Left ventricle myocardium inferior (tissue), 1 donor: ENCODE measurements at regions not wholly inside any gene's neighbourhood (a gene's known extent, or its start where the extent isn't known, plus 50 kb on each side); places are given as distances from the start of the nearest gene placed in this dataset.

Source experiments
- DNase-seq: peaks from one replicate; pipeline ENCODE4 v3.0.0-alpha.2; 2020
- H3K27ac ChIP-seq: fragments of 200-600 bp; replicated peaks from 2 replicates; pipeline ENCODE4 v1.8.0; 2021
- H3K27me3 ChIP-seq: fragments of 200-600 bp; 2 replicates; pipeline ENCODE4 v1.8.0; 2021; ENCODE audit warnings: low read depth
- H3K36me3 ChIP-seq: fragments of 200-600 bp; 2 replicates; pipeline ENCODE4 v1.8.0; 2021
- H3K4me1 ChIP-seq: fragments of 200-600 bp; 2 replicates; pipeline ENCODE4 v1.8.0; 2021
- H3K4me3 ChIP-seq: fragments of 200-600 bp; 2 replicates; pipeline ENCODE4 v1.8.0; 2021; ENCODE audit warnings: mild to moderate bottlenecking, moderate library complexity
- H3K9me3 ChIP-seq: fragments of 200-600 bp; replicated peaks from 2 replicates; pipeline ENCODE4 v1.8.0; 2021
- CTCF ChIP-seq: fragments of 200-600 bp; IDR thresholded peaks from 2 replicates; pipeline ENCODE4 v1.8.0; 2021; ENCODE audit warnings: antibody characterized with exemption, mild to moderate bottlenecking, borderline replicate concordance
- intact Hi-C: fragments of 100-400 bp; cut with micrococcal nuclease; formaldehyde crosslinking; loops from one replicate; pipeline ENCODE4 v1.11.0; 2022
- donor health status: DM: no; HTN: yes; CAD: no; lungs with severe emphysema.

GRCh38 chr1:25068829-25069228 is 138.8 kb upstream of the RUNX3 start:
- no peak for DNase-seq
- H3K27ac ChIP-seq: no peak overlapping the region
- no peak for TF ChIP-seq CTCF
- intact Hi-C loops: no loop called here
- peaks cover 43% of the 10 kb centered on the region for H3K27me3 ChIP-seq
- H3K4me1 ChIP-seq: peaks cover 6% of the 10 kb centered on the region
- no peak overlapping the region for H3K4me3 ChIP-seq
- H3K36me3 ChIP-seq: no peaks in the 10 kb centered on the region
- H3K9me3 ChIP-seq: no peaks in the 10 kb centered on the region

- H3K4me1 ChIP-seq: peaks cover 6% of the 10 kb centered on the region
- no peaks in the 10 kb centered on the region for H3K36me3 ChIP-seq
- H3K27ac ChIP-seq: no peak overlapping the region
- no peak for DNase-seq
- no peaks in the 10 kb centered on the region for H3K9me3 ChIP-seq
- H3K4me3 ChIP-seq: no peak overlapping the region
- intact Hi-C loops: no loop called here
- peaks cover 47% of the 10 kb centered on the region for H3K27me3 ChIP-seq
- no peak for TF ChIP-seq CTCF
These were observed 138.2 kb upstream of the RUNX3 start for GRCh38 chr1:25068316-25068715.

- no peak overlapping the region for H3K4me3 ChIP-seq
- TF ChIP-seq CTCF: no peak
- H3K4me1 ChIP-seq: peaks cover 6% of the 10 kb centered on the region
- no peaks in the 10 kb centered on the region for H3K9me3 ChIP-seq
- intact Hi-C loops: no loop called here
- DNase-seq: no peak
- peaks cover 49% of the 10 kb centered on the region for H3K27me3 ChIP-seq
- H3K27ac ChIP-seq: no peak overlapping the region
- H3K36me3 ChIP-seq: no peaks in the 10 kb centered on the region
These were observed 137.6 kb upstream of the RUNX3 start for GRCh38 chr1:25067518-25068251.

GRCh38 chr1:25066731-25067517 is 136.8 kb upstream of the RUNX3 start:
- H3K27me3 ChIP-seq: peaks cover 50% of the 10 kb centered on the region
- H3K36me3 ChIP-seq: no peaks in the 10 kb centered on the region
- intact Hi-C loops: no loop called here
- DNase-seq: no peak
- H3K4me3 ChIP-seq: no peak overlapping the region
- H3K4me1 ChIP-seq: peaks cover 6% of the 10 kb centered on the region
- TF ChIP-seq CTCF: no peak
- no peak overlapping the region for H3K27ac ChIP-seq
- no peaks in the 10 kb centered on the region for H3K9me3 ChIP-seq

- H3K9me3 ChIP-seq: no peaks in the 10 kb centered on the region
- H3K27me3 ChIP-seq: peaks cover 56% of the 10 kb centered on the region
- intact Hi-C loops: no loop called here
- H3K4me1 ChIP-seq: peaks cover 6% of the 10 kb centered on the region
- H3K36me3 ChIP-seq: no peaks in the 10 kb centered on the region
- no peak overlapping the region for H3K27ac ChIP-seq
- H3K4me3 ChIP-seq: no peak overlapping the region
- no peak for TF ChIP-seq CTCF
- DNase-seq: no peak
These were observed 136.2 kb upstream of the RUNX3 start for GRCh38 chr1:25066256-25066655.
